ENCODE measurements at regions not wholly inside any gene's neighbourhood (a gene's known extent, or its start where the extent isn't known, plus 50 kb on each side); places are given as distances from the start of the nearest gene placed in this dataset.
A peak's percentile ranks its signal among the peaks of the same experiment; 100 is the strongest.

GRCh38 chr3:197364410-197365071 is 66.1 kb upstream of the DLG1 start (continued):
- TF ChIP-seq ZNF160 (CRISPR knock-in tag; IDR thresholded peaks at IDR 0.05) (no peak), CHD4 (IDR thresholded peaks at IDR 0.05; ENCODE audit: borderline replicate concordance, low read length) (no peak; the same call in 1 of the 2 replicates), NBN (conservative IDR thresholded peaks at IDR 0.05) (no peak), AGO1 (IDR thresholded peaks at IDR 0.05; ENCODE audit: low read depth, low read length, poor library complexity, severe bottlenecking) (no peak), KLF15 (CRISPR knock-in tag; IDR thresholded peaks at IDR 0.05; ENCODE audit: borderline replicate concordance) (no peak), CC2D1A (CRISPR knock-in tag; IDR thresholded peaks at IDR 0.05) (no peak), HMG20A (CRISPR knock-in tag; IDR thresholded peaks at IDR 0.05; ENCODE audit: borderline replicate concordance) (peak; percentile 63; the same call in 1 of the 2 replicates), ZNF691 (CRISPR knock-in tag; IDR thresholded peaks at IDR 0.05; ENCODE audit: borderline replicate concordance, low read depth) (no peak; the same call in 1 of the 2 replicates), ADNP (CRISPR knock-in tag; IDR thresholded peaks at IDR 0.05) (no peak), GMEB2 (CRISPR knock-in tag; IDR thresholded peaks at IDR 0.05; ENCODE audit: low read depth) (no peak), STAT5B (CRISPR knock-in tag; IDR thresholded peaks at IDR 0.05) (no peak), CENPBD1 (CRISPR knock-in tag; IDR thresholded peaks at IDR 0.05; ENCODE audit: borderline replicate concordance, low read depth) (no peak), JARID2 (CRISPR knock-in tag; IDR thresholded peaks at IDR 0.05; ENCODE audit: insufficient replicate concordance) (no peak), GABPB1 (CRISPR knock-in tag; IDR thresholded peaks at IDR 0.05) (no peak), ZNF576 (CRISPR knock-in tag; IDR thresholded peaks at IDR 0.05) (no peak), ZNF557 (CRISPR knock-in tag; IDR thresholded peaks at IDR 0.05) (no peak), U2AF2 (IDR thresholded peaks at IDR 0.05; ENCODE audit: low read depth, low read length) (no peak)
- TF ChIP-seq, protein P1, sequence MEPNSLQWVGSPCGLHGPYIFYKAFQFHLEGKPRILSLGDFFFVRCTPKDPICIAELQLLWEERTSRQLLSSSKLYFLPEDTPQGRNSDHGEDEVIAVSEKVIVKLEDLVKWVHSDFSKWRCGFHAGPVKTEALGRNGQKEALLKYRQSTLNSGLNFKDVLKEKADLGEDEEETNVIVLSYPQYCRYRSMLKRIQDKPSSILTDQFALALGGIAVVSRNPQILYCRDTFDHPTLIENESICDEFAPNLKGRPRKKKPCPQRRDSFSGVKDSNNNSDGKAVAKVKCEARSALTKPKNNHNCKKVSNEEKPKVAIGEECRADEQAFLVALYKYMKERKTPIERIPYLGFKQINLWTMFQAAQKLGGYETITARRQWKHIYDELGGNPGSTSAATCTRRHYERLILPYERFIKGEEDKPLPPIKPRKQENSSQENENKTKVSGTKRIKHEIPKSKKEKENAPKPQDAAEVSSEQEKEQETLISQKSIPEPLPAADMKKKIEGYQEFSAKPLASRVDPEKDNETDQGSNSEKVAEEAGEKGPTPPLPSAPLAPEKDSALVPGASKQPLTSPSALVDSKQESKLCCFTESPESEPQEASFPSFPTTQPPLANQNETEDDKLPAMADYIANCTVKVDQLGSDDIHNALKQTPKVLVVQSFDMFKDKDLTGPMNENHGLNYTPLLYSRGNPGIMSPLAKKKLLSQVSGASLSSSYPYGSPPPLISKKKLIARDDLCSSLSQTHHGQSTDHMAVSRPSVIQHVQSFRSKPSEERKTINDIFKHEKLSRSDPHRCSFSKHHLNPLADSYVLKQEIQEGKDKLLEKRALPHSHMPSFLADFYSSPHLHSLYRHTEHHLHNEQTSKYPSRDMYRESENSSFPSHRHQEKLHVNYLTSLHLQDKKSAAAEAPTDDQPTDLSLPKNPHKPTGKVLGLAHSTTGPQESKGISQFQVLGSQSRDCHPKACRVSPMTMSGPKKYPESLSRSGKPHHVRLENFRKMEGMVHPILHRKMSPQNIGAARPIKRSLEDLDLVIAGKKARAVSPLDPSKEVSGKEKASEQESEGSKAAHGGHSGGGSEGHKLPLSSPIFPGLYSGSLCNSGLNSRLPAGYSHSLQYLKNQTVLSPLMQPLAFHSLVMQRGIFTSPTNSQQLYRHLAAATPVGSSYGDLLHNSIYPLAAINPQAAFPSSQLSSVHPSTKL (CRISPR knock-in tag; IDR thresholded peaks at IDR 0.05): peak; percentile 73
- TF ChIP-seq, protein P2, sequence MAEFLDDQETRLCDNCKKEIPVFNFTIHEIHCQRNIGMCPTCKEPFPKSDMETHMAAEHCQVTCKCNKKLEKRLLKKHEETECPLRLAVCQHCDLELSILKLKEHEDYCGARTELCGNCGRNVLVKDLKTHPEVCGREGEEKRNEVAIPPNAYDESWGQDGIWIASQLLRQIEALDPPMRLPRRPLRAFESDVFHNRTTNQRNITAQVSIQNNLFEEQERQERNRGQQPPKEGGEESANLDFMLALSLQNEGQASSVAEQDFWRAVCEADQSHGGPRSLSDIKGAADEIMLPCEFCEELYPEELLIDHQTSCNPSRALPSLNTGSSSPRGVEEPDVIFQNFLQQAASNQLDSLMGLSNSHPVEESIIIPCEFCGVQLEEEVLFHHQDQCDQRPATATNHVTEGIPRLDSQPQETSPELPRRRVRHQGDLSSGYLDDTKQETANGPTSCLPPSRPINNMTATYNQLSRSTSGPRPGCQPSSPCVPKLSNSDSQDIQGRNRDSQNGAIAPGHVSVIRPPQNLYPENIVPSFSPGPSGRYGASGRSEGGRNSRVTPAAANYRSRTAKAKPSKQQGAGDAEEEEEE (CRISPR knock-in tag; IDR thresholded peaks at IDR 0.05; ENCODE audit: borderline replicate concordance): no peak
- TF ChIP-seq, protein P3, sequence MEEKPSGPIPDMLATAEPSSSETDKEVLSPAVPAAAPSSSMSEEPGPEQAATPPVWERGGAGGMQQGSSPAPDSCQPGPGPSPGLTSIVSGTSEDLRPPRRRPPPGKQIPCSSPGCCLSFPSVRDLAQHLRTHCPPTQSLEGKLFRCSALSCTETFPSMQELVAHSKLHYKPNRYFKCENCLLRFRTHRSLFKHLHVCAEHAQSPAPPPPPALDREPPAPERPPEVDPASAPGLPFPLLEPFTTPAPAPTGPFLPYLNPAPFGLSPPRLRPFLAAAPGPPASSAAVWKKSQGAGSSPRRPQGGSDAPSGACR (CRISPR knock-in tag; IDR thresholded peaks at IDR 0.05): no peak

Data from HepG2 (cell line).